GM21360 (cell line): ENCODE measurements at regions not wholly inside any gene's neighbourhood (a gene's known extent, or its start where the extent isn't known, plus 50 kb on each side); places are given as distances from the start of the nearest gene placed in this dataset.

Source experiments
- ATAC-seq: cut with Tn5 transposase; IDR thresholded peaks from one replicate; pipeline ENCODE4 v1.9.1; 2021; ENCODE audit warnings: mild to moderate bottlenecking, moderate library complexity; ENCODE audit not compliant: unreplicated experiment

GRCh38 chr2:212713681-212714080, 175.1 kb upstream of the ERBB4 start:
- no peak for ATAC-seq

GRCh38 chr2:212712991-212713390, 174.4 kb upstream of the ERBB4 start:
- no peak for ATAC-seq

GRCh38 chr2:212712466-212712865, 173.9 kb upstream of the ERBB4 start:
- no peak for ATAC-seq

- no peak for ATAC-seq
Observed at GRCh38 chr2:212711856-212712255, 173.3 kb upstream of the ERBB4 start.

GRCh38 chr2:212709280-212709679, 170.7 kb upstream of the ERBB4 start:
- no peak for ATAC-seq

- no peak for ATAC-seq
Observed at GRCh38 chr2:212708355-212708754, 169.8 kb upstream of the ERBB4 start.

GRCh38 chr2:212695426-212695825, 156.8 kb upstream of the ERBB4 start:
- ATAC-seq: no peak

- no peak for ATAC-seq
Observed at GRCh38 chr2:212694398-212694797, 155.8 kb upstream of the ERBB4 start.

- no peak for ATAC-seq
Observed at GRCh38 chr2:212692466-212692865, 153.9 kb upstream of the ERBB4 start.

- ATAC-seq: peak; percentile 53
Observed at GRCh38 chr2:212686285-212686895, 147.8 kb upstream of the ERBB4 start.

GRCh38 chr2:212683346-212684097, 144.9 kb upstream of the ERBB4 start:
- ATAC-seq: no peak

GRCh38 chr2:212682937-212683336, 144.3 kb upstream of the ERBB4 start:
- no peak for ATAC-seq

GRCh38 chr2:212677466-212677865, 138.9 kb upstream of the ERBB4 start:
- no peak for ATAC-seq

- ATAC-seq: no peak
Observed at GRCh38 chr2:212672186-212672585, 133.6 kb upstream of the ERBB4 start.

- ATAC-seq: peak; percentile 66
Observed at GRCh38 chr2:212669761-212670160, 131.2 kb upstream of the ERBB4 start.

GRCh38 chr2:212667751-212668316, 129.2 kb upstream of the ERBB4 start:
- ATAC-seq: no peak

GRCh38 chr2:212665948-212666347, 127.3 kb upstream of the ERBB4 start:
- ATAC-seq: no peak

- ATAC-seq: no peak
Observed at GRCh38 chr2:212659441-212659840, 120.8 kb upstream of the ERBB4 start.

- ATAC-seq: no peak
Observed at GRCh38 chr2:212649646-212650045, 111.0 kb upstream of the ERBB4 start.

- ATAC-seq: no peak
Observed at GRCh38 chr2:212646698-212647366, 108.2 kb upstream of the ERBB4 start.

- no peak for ATAC-seq
Observed at GRCh38 chr2:212644195-212644837, 105.7 kb upstream of the ERBB4 start.
